Left renal cortex interstitium (tissue), 4 donors: ENCODE measurements at regions not wholly inside any gene's neighbourhood (a gene's known extent, or its start where the extent isn't known, plus 50 kb on each side); places are given as distances from the start of the nearest gene placed in this dataset.
"Not testable (repeated sequence)": the region's sequence is repeated elsewhere in the genome, so short reads cannot be mapped to it uniquely, and the experiment has no call there.

Experiments used
- DNase-seq, 4 donors: peaks; one replicate each; pipeline ENCODE4 v3.0.0-alpha.2; 2013; ENCODE audit warnings: low read depth in 4 of 4, low spot score in 2 of 4, missing footprints in 1 of 4

- DNase-seq = not testable (repeated sequence)
Measured at GRCh38 chr6:57983603-57984002, 666.2 kb downstream of the PRIM2 start.

GRCh38 chr6:57984575-57984974, 667.1 kb downstream of the PRIM2 start:
- DNase-seq = peak in 1 of 4 donors; percentile 9

GRCh38 chr6:57985734-57986133, 668.3 kb downstream of the PRIM2 start:
- DNase-seq = not testable (repeated sequence)

- DNase-seq = not testable (repeated sequence)
Measured at GRCh38 chr6:57986584-57986983, 669.2 kb downstream of the PRIM2 start.

DNA sequence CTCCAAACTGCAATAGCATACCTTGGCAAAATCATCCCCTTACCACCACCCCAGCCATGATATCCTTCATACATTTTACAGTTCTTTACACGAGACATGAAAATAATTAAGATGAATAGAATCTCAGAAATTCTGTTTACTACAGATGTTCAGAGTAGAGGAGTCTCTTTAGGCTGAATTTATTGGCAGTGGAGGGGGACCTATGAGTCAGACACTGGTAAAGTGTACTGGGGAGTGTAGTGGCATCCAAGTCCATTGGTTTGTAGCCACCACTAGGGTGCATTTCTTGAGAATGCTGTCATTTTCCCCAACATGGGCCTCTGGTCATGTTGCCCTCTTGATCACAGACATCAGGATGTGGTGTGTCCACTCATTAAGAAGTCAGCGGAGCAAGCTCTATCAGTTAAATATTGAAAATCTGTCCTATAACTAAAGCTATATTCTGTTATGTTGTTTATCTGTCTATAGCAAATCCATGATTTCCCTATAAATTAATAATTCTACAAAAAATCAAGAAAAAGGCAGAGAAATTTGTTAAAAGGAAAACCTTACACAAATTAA, 672.2 kb downstream of the PRIM2 start:
- not testable (repeated sequence) for DNase-seq

DNA sequence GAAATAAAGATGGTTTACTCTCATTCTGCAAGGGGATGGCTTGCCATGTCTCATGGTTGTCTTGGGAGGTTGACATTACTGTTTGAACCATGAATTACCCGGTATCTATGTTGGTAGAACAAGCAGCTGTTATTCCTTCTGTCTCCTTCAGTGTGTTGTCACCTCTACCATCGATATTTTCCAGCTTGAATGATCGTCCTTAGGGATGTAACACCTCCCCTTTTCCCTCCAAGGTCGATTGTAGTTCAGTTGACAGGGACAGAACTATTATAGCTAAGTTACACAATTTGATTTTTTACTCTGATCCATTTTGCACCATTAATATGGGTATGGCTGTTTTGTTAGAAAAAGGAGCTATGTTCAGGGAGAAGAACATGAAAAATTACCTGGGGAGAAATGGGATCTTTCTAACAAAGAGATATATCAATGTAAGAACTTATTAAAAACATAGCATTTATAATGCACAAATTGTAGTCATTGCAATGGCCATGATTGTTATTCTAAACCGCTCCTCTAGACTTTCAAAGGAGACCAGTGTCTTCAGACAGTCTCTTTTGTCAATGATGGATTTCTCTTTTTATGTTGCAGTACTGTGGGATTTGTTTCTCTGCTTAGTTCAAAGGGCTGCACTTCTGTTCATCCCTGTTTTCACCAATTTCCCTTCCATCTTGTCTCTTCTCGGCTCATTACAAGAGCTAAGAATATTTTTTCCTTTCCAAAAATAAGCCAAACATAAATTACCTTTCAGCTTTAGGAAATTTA, 681.6 kb downstream of the PRIM2 start:
- not testable (repeated sequence) for DNase-seq

- DNase-seq = not testable (repeated sequence)
Measured at GRCh38 chr6:58000233-58000632, 682.8 kb downstream of the PRIM2 start.

DNA sequence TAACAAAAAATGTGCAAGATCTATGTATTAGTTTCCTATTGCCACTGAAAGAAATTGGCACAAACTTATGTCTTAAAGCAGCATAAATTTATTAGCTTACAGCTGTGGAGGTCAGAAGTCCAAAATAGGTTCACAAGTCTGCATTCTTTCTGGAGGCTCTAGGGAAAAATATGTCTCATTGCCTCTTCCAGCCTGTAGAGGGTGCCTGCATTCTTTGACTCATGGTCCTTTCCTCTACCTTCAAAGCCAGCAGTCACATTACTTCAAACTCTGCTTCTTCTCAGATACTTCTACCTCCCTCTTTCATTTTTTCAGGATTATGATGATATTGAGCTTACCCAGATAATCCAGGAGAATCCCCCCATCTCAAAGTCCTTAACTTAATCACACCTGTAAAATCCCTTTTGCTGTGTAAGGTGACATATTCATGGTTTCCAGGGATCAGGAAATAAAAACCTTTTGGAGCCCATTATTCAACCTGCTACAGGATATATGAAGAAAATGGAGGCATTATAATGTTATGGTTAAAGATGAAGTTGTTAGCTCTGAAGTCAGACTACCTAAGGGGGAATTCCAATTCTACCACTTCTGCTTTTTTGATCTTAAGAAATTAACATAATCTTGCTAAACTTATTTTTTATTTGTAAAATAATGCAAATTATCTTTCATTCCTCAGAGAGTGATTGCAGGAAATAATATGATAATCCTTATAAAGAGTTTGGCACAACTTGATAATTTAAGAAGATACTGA, 686.2 kb downstream of the PRIM2 start:
- not testable (repeated sequence) for DNase-seq

DNA sequence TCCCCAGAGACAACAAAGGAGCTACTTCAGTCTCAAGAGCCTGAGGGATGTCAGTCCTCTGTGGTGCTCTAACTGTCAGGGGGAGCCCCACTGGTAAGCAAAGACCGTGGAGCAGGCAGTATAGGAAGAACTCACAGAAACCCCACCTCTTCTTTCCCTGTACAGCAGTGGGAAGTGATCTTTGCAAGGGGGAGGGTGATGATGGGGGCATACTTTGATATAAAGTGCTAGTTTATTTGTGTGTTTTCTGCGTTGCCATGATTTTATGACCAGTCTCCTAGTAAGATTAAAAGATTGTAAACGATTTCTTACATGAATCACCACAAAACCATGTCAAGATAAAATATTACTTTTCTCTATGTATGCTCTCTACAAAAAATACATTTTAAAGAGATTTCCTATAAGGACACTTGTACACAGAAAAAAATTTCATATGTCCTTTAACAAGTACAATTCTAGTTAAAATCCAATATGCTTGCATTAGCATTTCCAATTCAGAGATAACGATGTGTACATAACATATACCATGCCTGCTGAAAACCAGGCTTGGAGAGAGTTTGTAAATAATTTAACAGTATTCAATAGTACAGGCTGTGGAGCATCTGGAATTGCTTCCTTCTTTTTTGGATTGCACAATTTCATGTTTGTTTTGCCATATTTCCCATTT, 690.0 kb downstream of the PRIM2 start:
- not testable (repeated sequence) for DNase-seq

GRCh38 chr6:58008001-58008335, 690.5 kb downstream of the PRIM2 start:
- not testable (repeated sequence) for DNase-seq

DNA sequence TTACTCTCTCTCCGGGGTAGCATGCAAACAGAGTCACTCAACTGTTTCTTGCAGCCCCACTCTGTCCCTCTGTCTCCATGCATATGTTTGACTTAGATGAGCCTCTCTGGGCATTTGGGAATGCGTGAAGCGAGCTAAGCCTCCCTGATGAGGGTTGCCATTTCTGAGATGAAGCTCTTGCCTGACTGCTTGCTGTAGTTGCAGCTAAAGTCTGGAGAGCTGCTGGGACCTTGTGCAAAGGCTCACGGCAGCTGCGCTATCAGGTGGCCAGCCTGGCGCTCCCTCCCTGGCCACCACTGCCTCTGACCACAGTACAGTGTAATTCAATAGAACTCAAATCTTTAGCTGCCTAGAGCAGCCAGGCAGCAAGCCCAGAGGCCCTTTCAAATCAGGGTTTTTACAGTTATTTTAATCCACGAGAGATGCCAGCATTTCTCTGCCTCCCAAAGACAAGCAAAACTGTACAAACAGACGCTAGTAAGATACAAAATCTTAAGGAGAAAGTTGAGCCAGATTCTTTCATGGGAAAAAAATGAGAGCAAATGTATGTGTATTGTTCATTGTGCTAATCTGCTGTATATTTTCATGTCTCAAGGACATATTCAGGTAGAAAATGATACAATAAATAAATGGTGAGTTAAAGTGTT, 694.6 kb downstream of the PRIM2 start:
- DNase-seq = not testable (repeated sequence)

DNA sequence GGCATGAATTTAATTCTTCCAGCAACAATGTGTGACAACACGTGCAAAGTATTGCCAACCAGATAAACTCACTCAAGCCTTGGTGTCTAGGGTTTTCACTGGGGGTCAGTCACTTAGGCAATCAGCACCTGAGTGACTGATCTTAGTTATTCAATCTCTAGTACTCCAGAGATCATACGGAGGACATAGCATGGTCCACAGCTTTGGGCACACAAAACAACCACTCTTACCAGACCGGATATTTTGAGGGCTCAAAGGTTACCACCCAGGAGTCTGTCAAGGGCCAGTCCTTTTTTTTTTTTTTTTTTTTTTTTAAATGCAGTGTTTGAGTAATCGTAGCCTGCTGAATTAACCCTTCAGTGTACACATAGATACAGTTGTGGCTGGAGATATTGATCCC, 699.2 kb downstream of the PRIM2 start:
- DNase-seq = not testable (repeated sequence)

GRCh38 chr6:58028188-58028587, 710.8 kb downstream of the PRIM2 start:
- not testable (repeated sequence) for DNase-seq

GRCh38 chr6:58038213-58038612, 720.8 kb downstream of the PRIM2 start:
- DNase-seq = not testable (repeated sequence)

DNA sequence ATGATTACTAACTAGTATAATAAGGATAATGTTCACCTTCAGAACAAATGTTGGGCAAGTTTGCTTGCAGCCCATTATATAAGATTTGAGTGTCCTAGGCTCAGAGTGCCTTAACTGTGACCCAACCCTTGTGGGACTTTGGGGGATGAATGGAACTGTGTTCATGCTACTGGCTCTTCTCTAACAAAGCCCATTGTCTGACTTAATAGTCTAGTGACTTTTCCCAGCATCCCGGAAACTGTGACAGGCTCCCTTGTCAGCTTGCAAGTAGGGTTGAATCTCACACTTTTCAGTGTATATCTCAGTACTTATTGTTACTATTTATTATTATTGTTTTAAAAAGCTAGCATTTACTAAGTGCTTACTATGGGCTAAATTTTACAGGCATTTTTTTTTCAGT, 729.2 kb downstream of the PRIM2 start:
- not testable (repeated sequence) for DNase-seq

- DNase-seq = not testable (repeated sequence)
Measured at GRCh38 chr6:58047389-58047788, 730.0 kb downstream of the PRIM2 start.

DNA sequence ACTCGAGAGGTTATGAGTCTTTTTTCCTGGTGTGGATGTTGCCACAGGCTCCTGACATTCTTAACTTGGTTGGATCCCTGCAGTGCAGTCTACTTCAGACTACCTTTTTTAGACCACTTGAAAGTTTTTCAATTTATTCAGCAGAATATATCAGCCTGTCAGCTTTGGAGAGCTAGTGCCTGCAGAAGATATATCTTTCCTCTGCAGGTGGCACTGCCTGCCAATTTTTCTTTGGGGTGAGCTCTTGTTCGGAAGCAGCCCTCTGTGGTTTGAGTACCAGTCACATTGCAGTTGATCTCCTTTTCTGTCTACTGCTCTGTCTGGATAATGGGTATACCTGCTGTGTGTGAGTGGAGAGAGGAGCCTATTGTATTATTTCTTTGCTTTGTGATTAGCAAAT, 730.4 kb downstream of the PRIM2 start:
- not testable (repeated sequence) for DNase-seq

- not testable (repeated sequence) for DNase-seq
Measured at GRCh38 chr6:58055465-58056176, 738.2 kb downstream of the PRIM2 start.

- DNase-seq = not testable (repeated sequence)
Measured at GRCh38 chr6:58059701-58060100, 742.3 kb downstream of the PRIM2 start.

DNA sequence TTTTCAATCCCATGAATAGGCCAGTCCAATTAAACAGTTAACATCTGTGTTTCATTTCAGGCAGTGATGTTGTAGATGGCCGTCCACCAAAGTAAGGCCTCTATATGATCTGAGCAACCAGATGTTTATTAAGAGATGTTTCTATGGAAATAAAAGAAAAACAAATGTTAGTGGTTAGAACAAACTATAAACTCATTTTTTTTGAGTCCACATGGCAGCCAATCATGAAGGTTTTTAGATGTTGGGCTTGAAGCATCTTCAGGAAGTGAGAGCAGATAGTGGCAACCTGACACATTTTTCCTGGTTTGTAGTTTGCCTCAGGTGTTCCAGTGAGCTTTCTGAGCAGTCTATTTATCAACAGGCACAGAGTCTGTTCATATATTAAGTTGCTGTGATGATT, 746.1 kb downstream of the PRIM2 start:
- DNase-seq = not testable (repeated sequence)
